Lung (tissue), 11 donors: ENCODE measurements at regions not wholly inside any gene's neighbourhood (a gene's known extent, or its start where the extent isn't known, plus 50 kb on each side); places are given as distances from the start of the nearest gene placed in this dataset.

Experiments used
- ATAC-seq: fragments of 200-7000 bp; cut with Tn5 transposase; one replicate; pipeline ENCODE4 v1.9.1; 2020; ENCODE audit warnings: moderate number of reproducible peaks; ENCODE audit not compliant: insufficient read depth, low FRiP score
- DNase-seq, 3 donors: peaks; one replicate each; pipeline ENCODE4 v3.0.0-alpha.2; 2013 to 2017
- H3K27ac ChIP-seq, 2 donors: one replicate each; pipeline ENCODE4 v1.5.1; 2013; ENCODE audit warnings: mild to moderate bottlenecking in 2 of 2, moderate library complexity in 2 of 2, control low read depth in 1 of 2, inconsistent platforms in 1 of 2, low read depth in 1 of 2, low read length in 1 of 2
- H3K27me3 ChIP-seq, 3 donors: one replicate each; pipeline ENCODE4 v1.5.1; 2013; ENCODE audit warnings: low read length in 2 of 3; ENCODE audit not compliant: control insufficient read depth in 3 of 3, insufficient read depth in 3 of 3
- H3K36me3 ChIP-seq, 4 donors: one replicate each; pipeline ENCODE4 v1.5.1; 2013; ENCODE audit warnings: low read length in 4 of 4, mild to moderate bottlenecking in 1 of 4, moderate library complexity in 1 of 4; ENCODE audit not compliant: control insufficient read depth in 4 of 4, insufficient read depth in 4 of 4
- H3K4me1 ChIP-seq, 5 donors: one replicate each; pipeline ENCODE4 v1.5.1; 2013; ENCODE audit warnings: low read length in 5 of 5, mild to moderate bottlenecking in 2 of 5, moderate library complexity in 1 of 5; ENCODE audit not compliant: control insufficient read depth in 5 of 5, insufficient read depth in 5 of 5
- H3K4me3 ChIP-seq: one replicate; pipeline ENCODE4 v1.5.1; 2013; ENCODE audit warnings: mild to moderate bottlenecking, control low read depth, moderate library complexity
- H3K9ac ChIP-seq, 2 donors: one replicate each; pipeline ENCODE4 v1.5.1; 2013; ENCODE audit warnings: low read length in 2 of 2, control low read depth in 1 of 2; ENCODE audit not compliant: insufficient read depth in 1 of 2
- H3K9me3 ChIP-seq, 4 donors: one replicate each; pipeline ENCODE4 v1.5.1; 2013; ENCODE audit warnings: low read length in 3 of 4, mild to moderate bottlenecking in 1 of 4, moderate library complexity in 1 of 4; ENCODE audit not compliant: control insufficient read depth in 4 of 4, insufficient read depth in 3 of 4
- WGBS, 2 donors: extraction: QIAGEN DNeasy Blood & Tissue Kit; methylation state at CpG; one replicate each; pipeline ENCODE4 v1.1.7; 2013; 5-methylcytosine and 5-hydroxymethylcytosine counted together
- TF ChIP-seq, protein P1 (sequence below): IDR thresholded peaks from 2 replicates; pipeline ENCODE4 v1.5.1; 2012; ENCODE audit warnings: mild to moderate bottlenecking; ENCODE audit errors: control extremely low read depth, extremely low read depth
- donor health status: control.
- donor health status: control.
- donor health status: Bipolar disorder and iron deficiency.
- donor health status: healthy.
- donor health status: DM: yes; HTN: yes; CAD: no.

- 71 to 75% methylated on average over 12 of the region's 12 CpGs for WGBS, 2 donors
- DNase-seq (no peak), ATAC-seq (no peak)
Measured at GRCh38 chr1:112779665-112780526, 64.8 kb upstream of the PPM1J start.

DNA sequence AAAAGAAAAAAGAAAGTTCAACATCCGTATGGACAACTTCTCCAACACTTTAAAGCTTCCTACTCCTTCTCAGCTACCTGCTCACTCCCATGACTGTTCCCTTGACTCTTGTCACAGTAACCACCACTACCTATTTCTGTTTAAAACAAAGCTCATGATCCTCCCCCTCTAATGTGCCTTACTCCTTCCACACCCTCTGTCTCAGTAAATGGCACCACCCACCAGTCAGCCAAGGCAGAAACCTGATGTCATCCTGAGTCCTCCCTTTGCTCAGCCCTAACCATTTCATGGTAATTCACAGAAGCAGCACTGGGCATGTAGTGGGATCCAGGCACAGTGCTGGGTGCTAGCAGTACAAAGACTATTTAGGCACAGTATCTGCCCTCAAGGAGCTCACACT, 63.0 kb upstream of the PPM1J start:
- 75 to 82% methylated on average over 1 of the region's 1 CpG for WGBS, 2 donors
- H3K9ac ChIP-seq: no peak overlapping the region
- ATAC-seq (no peak), DNase-seq (no peak)
- TF ChIP-seq, protein P1, sequence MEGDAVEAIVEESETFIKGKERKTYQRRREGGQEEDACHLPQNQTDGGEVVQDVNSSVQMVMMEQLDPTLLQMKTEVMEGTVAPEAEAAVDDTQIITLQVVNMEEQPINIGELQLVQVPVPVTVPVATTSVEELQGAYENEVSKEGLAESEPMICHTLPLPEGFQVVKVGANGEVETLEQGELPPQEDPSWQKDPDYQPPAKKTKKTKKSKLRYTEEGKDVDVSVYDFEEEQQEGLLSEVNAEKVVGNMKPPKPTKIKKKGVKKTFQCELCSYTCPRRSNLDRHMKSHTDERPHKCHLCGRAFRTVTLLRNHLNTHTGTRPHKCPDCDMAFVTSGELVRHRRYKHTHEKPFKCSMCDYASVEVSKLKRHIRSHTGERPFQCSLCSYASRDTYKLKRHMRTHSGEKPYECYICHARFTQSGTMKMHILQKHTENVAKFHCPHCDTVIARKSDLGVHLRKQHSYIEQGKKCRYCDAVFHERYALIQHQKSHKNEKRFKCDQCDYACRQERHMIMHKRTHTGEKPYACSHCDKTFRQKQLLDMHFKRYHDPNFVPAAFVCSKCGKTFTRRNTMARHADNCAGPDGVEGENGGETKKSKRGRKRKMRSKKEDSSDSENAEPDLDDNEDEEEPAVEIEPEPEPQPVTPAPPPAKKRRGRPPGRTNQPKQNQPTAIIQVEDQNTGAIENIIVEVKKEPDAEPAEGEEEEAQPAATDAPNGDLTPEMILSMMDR: no peak
- no peaks in the 10 kb centered on the region for H3K27me3 ChIP-seq
- H3K4me3 ChIP-seq: no peak overlapping the region
- no peaks in the 10 kb centered on the region for H3K36me3 ChIP-seq
- H3K27ac ChIP-seq: no peak overlapping the region
- H3K4me1 ChIP-seq: no peaks in the 10 kb centered on the region
- H3K9me3 ChIP-seq: peaks cover 0 to 2% (median 0%) of the 10 kb centered on the region in 4 donors

More at GRCh38 chr1:112779665-112780526, 64.8 kb upstream of the PPM1J start:
- Histone ChIP-seq H3K4me3 (no peak overlapping the region), H3K36me3 (no peaks in the 10 kb centered on the region), H3K9me3 (peaks cover 0 to 2% (median 0%) of the 10 kb centered on the region in 4 donors), H3K9ac (no peak overlapping the region), H3K4me1 (no peaks in the 10 kb centered on the region), H3K27ac (no peak overlapping the region), H3K27me3 (no peaks in the 10 kb centered on the region)
- TF ChIP-seq, protein P1: no peak

DNA sequence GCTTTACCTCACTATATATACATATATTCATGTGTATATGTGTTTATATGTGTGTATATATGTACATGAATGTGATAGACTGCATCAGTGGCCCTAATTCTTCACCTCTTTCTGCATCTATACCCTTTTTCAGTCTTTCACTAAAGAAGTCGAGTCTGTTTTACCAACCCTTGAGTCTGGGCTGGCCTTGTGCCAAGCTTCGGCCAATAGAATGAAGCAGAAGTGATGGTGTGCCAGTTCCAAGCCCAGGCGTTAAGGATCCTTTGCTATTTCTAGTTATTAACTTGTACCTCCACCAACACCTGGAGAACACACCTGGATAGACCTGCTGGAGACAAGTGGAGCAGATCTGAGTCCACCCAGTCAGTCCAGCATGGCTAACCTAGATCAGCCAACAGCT, 61.6 kb upstream of the PPM1J start:
- H3K4me3 ChIP-seq: no peak overlapping the region
- ATAC-seq: no peak
- TF ChIP-seq, protein P1: no peak

More for the DNA sequence above, 61.6 kb upstream of the PPM1J start:
- peaks cover 0 to 2% (median 0%) of the 10 kb centered on the region in 4 donors for H3K9me3 ChIP-seq
- WGBS, 2 donors: 56 to 76% methylated on average over 3 of the region's 3 CpGs
- peak in 1 of 3 donors; percentile 28 for DNase-seq
- no peak overlapping the region for H3K9ac ChIP-seq
- H3K27ac ChIP-seq: no peak overlapping the region
- no peaks in the 10 kb centered on the region for H3K27me3 ChIP-seq
- H3K36me3 ChIP-seq: no peaks in the 10 kb centered on the region
- no peaks in the 10 kb centered on the region for H3K4me1 ChIP-seq
